NOMO-1 (cell line): ENCODE measurements at regions not wholly inside any gene's neighbourhood (a gene's known extent, or its start where the extent isn't known, plus 50 kb on each side); places are given as distances from the start of the nearest gene placed in this dataset.
A peak's percentile ranks its signal among the peaks of the same experiment; 100 is the strongest.

Experiments
- DNase-seq, 2 experiments: peaks; one replicate each; lab custom pipeline; 2025; ENCODE audit not compliant: unreplicated experiment in 2 of 2; lab: John Stamatoyannopoulos, UW

GRCh38 chr18:5601188-5601624 lies 57.4 kb upstream of the EPB41L3 start:
- no peak for DNase-seq

- DNase-seq: peak in 1 of 2 experiments; percentile 41
Observed at GRCh38 chr18:5600378-5601071, 56.7 kb upstream of the EPB41L3 start.

- DNase-seq: no peak
Observed at GRCh38 chr18:5596585-5596984, 52.8 kb upstream of the EPB41L3 start.
